ENCODE measurements at regions not wholly inside any gene's neighbourhood (a gene's known extent, or its start where the extent isn't known, plus 50 kb on each side); places are given as distances from the start of the nearest gene placed in this dataset.

- Histone ChIP-seq H3K4me2 (ENCODE audit: low read depth, low read length, poor library complexity, severe bottlenecking) (no peak overlapping the region), H3K9me2 (replicated peaks; ENCODE audit: low read depth, low read length) (no peaks in the 10 kb centered on the region), H3F3A (ENCODE audit: low read depth) (no peaks in the 10 kb centered on the region), H3K4me1 (ENCODE audit: insufficient read depth, low read length, poor library complexity, severe bottlenecking) (no peaks in the 10 kb centered on the region), H3K4me3 (ENCODE audit: low read length, poor library complexity, severe bottlenecking) (no peak overlapping the region), H3K79me2 (ENCODE audit: insufficient read depth, low read length) (no peaks in the 10 kb centered on the region), H3K36me3 (ENCODE audit: insufficient read depth, low read length) (no peaks in the 10 kb centered on the region), H3K27me3 (ENCODE audit: insufficient read depth, low read length, poor library complexity, severe bottlenecking) (no peaks in the 10 kb centered on the region), H3K9me3 (ENCODE audit: insufficient read depth, low read depth, low read length) (no peaks in the 10 kb centered on the region), H4K20me1 (ENCODE audit: insufficient read depth, low read length, poor library complexity, severe bottlenecking) (no peaks in the 10 kb centered on the region), H3K9ac (ENCODE audit: low read depth, low read length, poor library complexity, severe bottlenecking) (no peak overlapping the region), H2AFZ (ENCODE audit: low read length) (no peak overlapping the region)
- TF ChIP-seq CTCF (conservative IDR thresholded peaks at IDR 0.05; ENCODE audit: low read length) (no peak), EZH2phosphoT487 (IDR thresholded peaks at IDR 0.05; ENCODE audit: borderline replicate concordance) (no peak)
These were observed 1235.3 kb upstream of the AUTS2 start for GRCh38 chr7:68362745-68363518.

- no peaks in the 10 kb centered on the region for H3K79me2 ChIP-seq (ENCODE audit: insufficient read depth, low read length)
- H3K9me3 ChIP-seq (ENCODE audit: insufficient read depth, low read depth, low read length), result no peaks in the 10 kb centered on the region
- no peaks in the 10 kb centered on the region for H3K27me3 ChIP-seq (ENCODE audit: insufficient read depth, low read length, poor library complexity, severe bottlenecking)
- no peaks in the 10 kb centered on the region for H3F3A ChIP-seq (ENCODE audit: low read depth)
- no peaks in the 10 kb centered on the region for H3K9me2 ChIP-seq (replicated peaks; ENCODE audit: low read depth, low read length)
- H2AFZ ChIP-seq (ENCODE audit: low read length), result no peak overlapping the region
- H3K4me3 ChIP-seq (ENCODE audit: low read length, poor library complexity, severe bottlenecking), result no peak overlapping the region
- no peaks in the 10 kb centered on the region for H4K20me1 ChIP-seq (ENCODE audit: insufficient read depth, low read length, poor library complexity, severe bottlenecking)
- no peak overlapping the region for H3K9ac ChIP-seq (ENCODE audit: low read depth, low read length, poor library complexity, severe bottlenecking)
- H3K36me3 ChIP-seq (ENCODE audit: insufficient read depth, low read length), result no peaks in the 10 kb centered on the region
- H3K4me2 ChIP-seq (ENCODE audit: low read depth, low read length, poor library complexity, severe bottlenecking), result no peak overlapping the region
- no peaks in the 10 kb centered on the region for H3K4me1 ChIP-seq (ENCODE audit: insufficient read depth, low read length, poor library complexity, severe bottlenecking)
- TF ChIP-seq CTCF (conservative IDR thresholded peaks at IDR 0.05; ENCODE audit: low read length) (no peak), EZH2phosphoT487 (IDR thresholded peaks at IDR 0.05; ENCODE audit: borderline replicate concordance) (no peak)
These were observed 1233.2 kb upstream of the AUTS2 start for GRCh38 chr7:68364886-68365625.

GRCh38 chr7:68371985-68372384 lies 1226.3 kb upstream of the AUTS2 start:
- H3K9me3 ChIP-seq (ENCODE audit: insufficient read depth, low read depth, low read length), result no peaks in the 10 kb centered on the region
- no peaks in the 10 kb centered on the region for H3K4me1 ChIP-seq (ENCODE audit: insufficient read depth, low read length, poor library complexity, severe bottlenecking)
- H2AFZ ChIP-seq (ENCODE audit: low read length), result no peak overlapping the region
- H3K9me2 ChIP-seq (replicated peaks; ENCODE audit: low read depth, low read length), result no peaks in the 10 kb centered on the region
- no peaks in the 10 kb centered on the region for H3F3A ChIP-seq (ENCODE audit: low read depth)
- no peak overlapping the region for H3K4me3 ChIP-seq (ENCODE audit: low read length, poor library complexity, severe bottlenecking)
- TF ChIP-seq CTCF (conservative IDR thresholded peaks at IDR 0.05; ENCODE audit: low read length) (no peak), EZH2phosphoT487 (IDR thresholded peaks at IDR 0.05; ENCODE audit: borderline replicate concordance) (no peak)
- no peaks in the 10 kb centered on the region for H3K27me3 ChIP-seq (ENCODE audit: insufficient read depth, low read length, poor library complexity, severe bottlenecking)
- no peaks in the 10 kb centered on the region for H3K36me3 ChIP-seq (ENCODE audit: insufficient read depth, low read length)
- no peak overlapping the region for H3K9ac ChIP-seq (ENCODE audit: low read depth, low read length, poor library complexity, severe bottlenecking)
- no peak overlapping the region for H3K4me2 ChIP-seq (ENCODE audit: low read depth, low read length, poor library complexity, severe bottlenecking)
- no peaks in the 10 kb centered on the region for H4K20me1 ChIP-seq (ENCODE audit: insufficient read depth, low read length, poor library complexity, severe bottlenecking)
- H3K79me2 ChIP-seq (ENCODE audit: insufficient read depth, low read length), result no peaks in the 10 kb centered on the region
